Dedifferentiated amniotic fluid mesenchymal stem cell (primary cell): ENCODE measurements at regions not wholly inside any gene's neighbourhood (a gene's known extent, or its start where the extent isn't known, plus 50 kb on each side); places are given as distances from the start of the nearest gene placed in this dataset.
"Not testable (repeated sequence)": the region's sequence is repeated elsewhere in the genome, so short reads cannot be mapped to it uniquely, and the experiment has no call there.

Experiments
- DNase-seq: peaks from one replicate; pipeline ENCODE4 v3.0.0-alpha.2; 2016; ENCODE audit errors: extremely low spot score

- no peak for DNase-seq
Measured at GRCh38 chr22:48488611-48489511, 1338.8 kb downstream of the BRD1 start.

GRCh38 chr22:48488149-48488551, 1339.5 kb downstream of the BRD1 start:
- DNase-seq = no peak

GRCh38 chr22:48486558-48486957, 1341.1 kb downstream of the BRD1 start:
- DNase-seq = no peak

DNA sequence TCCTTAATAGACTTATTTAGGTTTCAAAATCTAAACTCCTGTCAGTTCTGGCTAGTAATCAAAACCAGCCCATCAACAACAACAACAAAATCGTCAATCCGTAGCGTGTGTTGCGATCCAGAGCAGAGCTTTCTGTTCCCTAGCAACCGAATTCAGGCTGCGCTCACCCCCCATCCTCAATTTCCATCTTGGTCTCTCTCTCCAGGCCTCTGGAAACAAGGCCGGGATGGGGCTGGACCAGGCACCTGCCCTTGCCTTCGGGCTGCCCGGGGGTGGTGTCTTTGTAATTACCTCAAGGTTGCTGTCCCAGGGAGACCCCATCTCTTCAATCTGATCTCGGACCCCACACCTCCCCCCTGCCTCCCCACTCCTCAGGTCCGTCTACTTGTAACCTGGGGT, 1341.5 kb downstream of the BRD1 start:
- DNase-seq = no peak

DNA sequence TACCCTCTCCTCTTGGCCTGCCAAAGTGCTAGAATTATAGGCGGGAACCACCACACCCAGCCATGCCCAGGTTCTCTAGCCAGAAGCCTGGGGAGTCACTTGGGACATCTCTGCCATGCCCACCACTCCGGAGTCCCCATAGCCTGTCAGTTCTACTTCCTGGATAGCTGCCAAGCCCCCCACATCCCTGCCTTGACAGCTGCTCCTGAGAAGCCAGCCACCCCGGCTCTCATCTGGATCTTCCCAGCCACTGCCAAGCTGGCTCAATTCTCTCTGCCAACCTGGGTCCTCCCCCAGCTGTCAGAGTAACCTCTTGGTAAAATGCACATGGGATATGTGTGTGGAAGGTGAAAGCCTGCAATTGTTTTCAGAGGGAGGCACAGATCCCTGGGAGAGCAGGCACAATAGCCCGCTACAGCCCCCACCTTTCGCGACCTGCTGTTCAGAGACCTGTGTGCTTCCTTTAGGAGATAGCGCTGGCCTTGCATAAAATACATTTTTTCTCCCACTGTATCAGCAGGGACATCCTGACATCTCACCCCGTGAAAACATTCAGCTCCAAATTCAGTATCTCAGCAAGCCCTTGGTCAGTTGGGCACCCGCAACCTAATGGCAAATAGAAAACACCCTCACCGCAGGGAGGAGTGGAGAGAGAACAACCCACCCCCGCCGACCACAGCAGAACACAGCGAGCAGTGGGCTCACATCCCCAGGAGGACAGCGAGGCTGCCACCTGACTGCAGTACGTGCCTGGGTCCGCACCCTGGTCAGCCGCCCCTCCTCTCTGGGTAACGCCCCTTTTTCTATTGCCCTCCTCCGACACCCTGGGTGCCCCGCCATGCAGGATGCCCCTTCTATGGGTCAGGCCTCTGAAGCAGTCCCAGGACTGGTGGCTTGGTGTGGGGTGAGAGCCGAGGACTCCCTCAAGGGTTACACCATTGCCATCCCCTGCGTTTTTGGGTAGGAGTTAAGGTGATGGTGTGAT, 1342.2 kb downstream of the BRD1 start:
- no peak for DNase-seq

DNA sequence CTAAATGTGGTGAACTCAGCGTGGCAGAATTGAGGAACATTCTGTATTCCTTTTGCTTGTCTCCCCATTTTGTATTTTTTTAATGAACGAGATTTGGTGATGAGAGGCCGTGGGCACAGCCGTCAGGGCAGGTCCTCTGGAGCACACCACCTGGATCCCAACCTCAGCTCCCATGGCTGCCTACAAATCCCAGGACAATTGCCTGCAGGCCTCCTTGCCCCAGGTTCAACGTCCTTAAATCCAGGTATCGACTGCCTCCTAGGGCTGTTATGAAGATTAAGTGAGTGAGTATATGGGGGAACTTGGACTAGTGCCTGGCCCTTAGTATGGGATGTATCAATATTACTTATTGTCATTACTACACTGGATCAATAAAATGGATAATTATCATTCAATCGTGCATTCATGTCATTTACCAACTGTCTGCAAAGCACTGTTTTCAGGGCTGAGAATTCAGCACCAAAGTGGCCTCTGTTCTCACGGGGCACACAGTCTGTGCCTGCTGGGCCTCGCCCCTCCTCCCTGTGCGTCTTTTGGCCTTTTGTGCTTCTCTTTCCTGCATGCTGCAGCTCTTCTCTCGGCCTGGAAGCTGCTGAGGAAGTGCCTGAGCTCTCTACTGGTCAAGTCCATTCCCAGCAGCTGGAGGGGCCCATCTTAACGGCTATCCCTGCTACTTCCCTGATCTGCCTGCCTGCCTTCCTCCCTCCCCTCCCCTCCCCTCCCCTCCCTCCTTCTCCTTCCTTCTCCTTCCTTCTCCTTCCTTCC, 1343.7 kb downstream of the BRD1 start:
- no peak for DNase-seq

- no peak for DNase-seq
Measured at GRCh38 chr22:48482771-48483170, 1344.9 kb downstream of the BRD1 start.

DNA sequence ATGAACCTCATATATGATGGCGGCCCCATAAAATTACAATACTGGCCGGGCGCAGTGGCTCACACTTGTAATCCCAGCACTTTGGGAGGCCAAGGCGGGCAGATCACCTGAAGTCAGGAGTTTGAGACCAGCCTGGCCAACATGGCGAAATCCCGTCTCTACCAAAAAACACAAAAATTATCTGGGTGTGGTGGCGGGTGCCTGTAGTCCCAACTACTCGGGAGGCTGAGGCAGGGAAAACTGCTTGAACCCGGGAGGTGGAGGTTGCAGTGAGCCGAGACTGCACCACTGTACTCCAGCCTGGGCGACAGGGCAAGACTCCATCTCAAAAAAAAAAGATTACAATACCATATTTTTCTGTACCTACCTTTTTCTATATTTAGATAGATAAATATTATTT, 1345.5 kb downstream of the BRD1 start:
- not testable (repeated sequence) for DNase-seq

DNA sequence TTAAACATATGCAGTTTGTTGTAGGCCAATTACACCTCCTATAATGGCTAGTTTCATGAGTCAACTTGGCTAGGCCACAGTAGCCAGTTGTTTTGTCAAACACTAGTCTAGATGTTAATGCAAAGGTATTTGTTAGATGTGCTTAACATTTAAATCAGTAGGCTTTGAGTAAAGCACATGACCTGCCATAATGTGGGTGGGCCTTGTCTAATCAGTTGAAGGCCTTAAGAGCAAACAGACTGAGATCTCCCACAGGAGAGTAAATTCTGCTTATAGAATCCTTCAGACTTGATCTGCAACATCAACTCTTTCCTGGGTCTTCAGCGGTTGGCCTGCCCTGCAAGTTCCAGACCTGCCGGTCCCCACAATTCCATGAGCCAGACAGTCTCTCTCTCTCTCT, 1345.9 kb downstream of the BRD1 start:
- DNase-seq = no peak

GRCh38 chr22:48478529-48479265, 1349.0 kb downstream of the BRD1 start:
- DNase-seq = no peak

- DNase-seq = no peak
Measured at GRCh38 chr22:48478124-48478523, 1349.5 kb downstream of the BRD1 start.

GRCh38 chr22:48477031-48477721, 1350.5 kb downstream of the BRD1 start:
- no peak for DNase-seq

DNA sequence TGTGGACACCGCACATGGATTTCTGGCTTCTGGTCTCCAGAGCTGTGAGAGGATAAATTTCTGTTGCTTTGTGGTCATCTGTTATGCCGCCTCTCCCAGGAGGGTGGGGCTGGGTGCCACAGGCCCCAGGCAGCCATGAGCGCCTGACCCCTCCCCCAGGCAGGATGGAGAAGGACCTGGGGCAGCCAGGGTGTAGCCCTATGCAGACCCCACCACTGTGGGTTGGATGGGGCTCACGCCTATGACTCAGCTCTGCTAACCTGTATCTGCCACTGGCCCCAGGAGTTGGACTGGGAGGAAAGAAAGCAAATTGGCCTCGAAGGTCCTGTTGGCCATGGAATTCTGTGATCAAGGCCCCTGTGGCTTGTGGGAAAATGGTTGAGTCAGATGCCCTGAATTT, 1351.1 kb downstream of the BRD1 start:
- DNase-seq = no peak

- DNase-seq = no peak
Measured at GRCh38 chr22:48475661-48476345, 1351.9 kb downstream of the BRD1 start.

GRCh38 chr22:48474881-48475280, 1352.8 kb downstream of the BRD1 start:
- DNase-seq = no peak

- no peak for DNase-seq
Measured at GRCh38 chr22:48473202-48473601, 1354.5 kb downstream of the BRD1 start.

DNA sequence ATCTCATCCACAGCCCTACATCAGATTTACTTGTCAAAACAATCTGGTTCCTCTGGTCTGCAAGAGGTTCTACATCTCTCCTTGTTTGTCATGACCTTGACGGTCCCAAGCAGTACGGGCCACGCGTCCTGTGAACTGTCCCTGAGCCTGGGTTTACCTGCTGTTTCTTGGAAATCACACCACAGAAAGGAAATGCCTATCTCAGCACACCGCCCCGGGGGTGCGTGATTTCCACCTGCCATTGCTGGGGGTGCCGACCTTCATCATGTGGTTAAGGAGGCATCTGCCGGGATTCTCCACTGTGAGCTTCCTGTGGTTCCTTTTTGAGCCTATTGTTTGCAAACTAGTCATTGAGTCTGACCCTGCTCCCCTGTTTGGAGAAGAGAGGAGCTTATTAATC, 1363.4 kb downstream of the BRD1 start:
- DNase-seq = no peak

DNA sequence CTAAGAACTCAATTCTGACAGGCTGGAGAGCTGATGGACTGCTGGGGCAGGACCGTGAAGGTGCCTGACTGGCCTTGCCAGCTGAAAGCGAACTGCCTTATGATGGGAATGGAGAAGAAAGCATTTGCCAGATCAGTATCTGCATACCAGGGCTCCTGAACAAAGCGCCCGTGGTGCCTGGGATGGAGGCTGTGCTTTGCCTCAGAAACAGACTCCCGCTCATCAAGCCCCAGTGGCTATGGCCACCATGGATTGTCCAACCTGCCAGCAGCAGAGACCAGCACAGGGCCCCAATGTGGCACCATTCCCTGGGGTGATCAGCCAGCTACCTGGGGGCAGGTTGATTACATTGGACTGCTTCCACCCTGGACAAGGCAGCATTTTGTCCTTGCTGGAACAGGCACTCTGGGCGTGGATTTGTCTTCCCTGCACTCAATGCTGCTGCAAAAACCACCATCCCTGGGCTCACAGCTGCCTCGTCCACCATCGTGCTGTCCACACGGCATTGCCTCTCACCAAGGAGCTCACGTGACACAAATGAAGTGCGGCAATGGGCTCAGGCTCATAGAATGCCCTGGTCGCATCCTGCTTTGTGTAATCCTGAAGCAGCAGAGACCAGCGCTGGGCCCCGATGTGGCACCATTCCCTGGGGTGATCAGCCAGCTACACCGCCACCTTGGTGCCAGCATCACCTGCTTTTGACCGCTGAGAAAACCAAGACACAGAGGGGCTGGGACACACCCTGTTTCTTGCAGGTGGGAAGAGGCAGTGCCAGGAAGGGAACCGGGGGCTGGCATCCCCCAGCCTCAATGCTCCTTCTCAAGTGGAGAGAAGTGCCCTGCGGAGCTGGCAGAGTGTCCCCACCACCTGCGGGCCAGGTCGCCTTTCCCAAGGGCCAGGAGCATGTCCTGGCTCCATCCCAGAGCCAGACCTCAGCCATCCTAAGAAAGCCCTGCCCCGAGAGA, 1367.5 kb downstream of the BRD1 start:
- DNase-seq = no peak

- DNase-seq = no peak
Measured at GRCh38 chr22:48459259-48459658, 1368.4 kb downstream of the BRD1 start.
